HEK293 (cell line): ENCODE measurements at regions not wholly inside any gene's neighbourhood (a gene's known extent, or its start where the extent isn't known, plus 50 kb on each side); places are given as distances from the start of the nearest gene placed in this dataset.

Experiments
- ZNF777 ChIP-seq: fragments of 450-650 bp; formaldehyde crosslinking; IDR thresholded peaks from 2 replicates; pipeline ENCODE4 v1.5.1; 2017; ENCODE audit warnings: missing biosample characterization, missing genetic modification characterization, borderline replicate concordance
- TF ChIP-seq, protein P1 (sequence below): fragments of 450-650 bp; formaldehyde crosslinking; IDR thresholded peaks from 2 replicates; pipeline ENCODE4 v1.5.1; 2016; ENCODE audit warnings: missing biosample characterization, missing genetic modification characterization
- TF ChIP-seq, protein P2 (sequence below): fragments of 450-650 bp; formaldehyde crosslinking; IDR thresholded peaks from 2 replicates; pipeline ENCODE4 v1.5.1; 2017; ENCODE audit warnings: missing biosample characterization, mild to moderate bottlenecking, missing genetic modification characterization, moderate library complexity

DNA sequence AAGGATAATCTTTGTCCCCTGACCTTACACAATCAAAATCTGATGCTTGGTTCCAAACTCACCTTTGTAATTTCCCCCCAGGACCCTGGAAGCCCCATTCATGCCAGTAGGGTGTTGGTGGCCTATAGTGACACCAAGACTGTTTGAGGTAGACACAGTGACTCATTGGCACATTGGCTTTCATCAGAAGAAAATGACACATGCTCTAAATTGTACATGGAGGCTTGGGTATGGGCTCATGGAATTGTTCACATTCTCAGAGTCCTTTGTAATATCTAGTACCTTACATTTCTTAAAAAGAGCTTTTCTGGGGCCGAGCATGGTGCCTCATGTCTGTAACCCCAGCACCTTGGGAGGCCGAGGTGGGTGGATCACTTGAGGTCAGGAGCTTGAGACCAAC is 61.2 kb upstream of the LRPPRC start:
- TF ChIP-seq ZNF777 = no peak
- TF ChIP-seq, protein P1, sequence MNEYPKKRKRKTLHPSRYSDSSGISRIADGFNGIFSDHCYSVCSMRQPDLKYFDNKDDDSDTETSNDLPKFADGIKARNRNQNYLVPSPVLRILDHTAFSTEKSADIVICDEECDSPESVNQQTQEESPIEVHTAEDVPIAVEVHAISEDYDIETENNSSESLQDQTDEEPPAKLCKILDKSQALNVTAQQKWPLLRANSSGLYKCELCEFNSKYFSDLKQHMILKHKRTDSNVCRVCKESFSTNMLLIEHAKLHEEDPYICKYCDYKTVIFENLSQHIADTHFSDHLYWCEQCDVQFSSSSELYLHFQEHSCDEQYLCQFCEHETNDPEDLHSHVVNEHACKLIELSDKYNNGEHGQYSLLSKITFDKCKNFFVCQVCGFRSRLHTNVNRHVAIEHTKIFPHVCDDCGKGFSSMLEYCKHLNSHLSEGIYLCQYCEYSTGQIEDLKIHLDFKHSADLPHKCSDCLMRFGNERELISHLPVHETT (tag by site-specific recombination) = no peak
- TF ChIP-seq, protein P2, sequence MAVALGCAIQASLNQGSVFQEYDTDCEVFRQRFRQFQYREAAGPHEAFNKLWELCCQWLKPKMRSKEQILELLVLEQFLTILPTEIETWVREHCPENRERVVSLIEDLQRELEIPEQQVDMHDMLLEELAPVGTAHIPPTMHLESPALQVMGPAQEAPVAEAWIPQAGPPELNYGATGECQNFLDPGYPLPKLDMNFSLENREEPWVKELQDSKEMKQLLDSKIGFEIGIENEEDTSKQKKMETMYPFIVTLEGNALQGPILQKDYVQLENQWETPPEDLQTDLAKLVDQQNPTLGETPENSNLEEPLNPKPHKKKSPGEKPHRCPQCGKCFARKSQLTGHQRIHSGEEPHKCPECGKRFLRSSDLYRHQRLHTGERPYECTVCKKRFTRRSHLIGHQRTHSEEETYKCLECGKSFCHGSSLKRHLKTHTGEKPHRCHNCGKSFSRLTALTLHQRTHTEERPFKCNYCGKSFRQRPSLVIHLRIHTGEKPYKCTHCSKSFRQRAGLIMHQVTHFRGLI = no peak
